HepG2 (cell line): ENCODE measurements at regions not wholly inside any gene's neighbourhood (a gene's known extent, or its start where the extent isn't known, plus 50 kb on each side); places are given as distances from the start of the nearest gene placed in this dataset.

Experiments used
- FOXM1 ChIP-seq: sonication (generic); formaldehyde crosslinking; IDR thresholded peaks from 2 replicates; pipeline ENCODE4 v1.5.0; 2020; ENCODE audit warnings: missing genetic modification reagents
- HHEX ChIP-seq: IDR thresholded peaks from 2 replicates; pipeline ENCODE4 v1.6.1; 2016; ENCODE audit warnings: control low read depth
- HMG20A ChIP-seq: IDR thresholded peaks from 2 replicates; pipeline ENCODE4 v1.6.1; 2016; ENCODE audit warnings: borderline replicate concordance
- KLF11 ChIP-seq: IDR thresholded peaks from 2 replicates; pipeline ENCODE4 v1.6.1; 2016; ENCODE audit warnings: missing compliant biosample characterization
- MIER2 ChIP-seq: IDR thresholded peaks from 2 replicates; pipeline ENCODE4 v1.6.1; 2016; ENCODE audit warnings: missing biosample characterization, missing genetic modification reagents
- NCOA1 ChIP-seq: sonication (generic); formaldehyde crosslinking; IDR thresholded peaks from 2 replicates; pipeline ENCODE4 v1.9.0; 2021; ENCODE audit warnings: missing genetic modification reagents
- PHF21A ChIP-seq: sonication (generic); formaldehyde crosslinking; IDR thresholded peaks from 2 replicates; pipeline ENCODE4 v1.5.0; 2020; ENCODE audit warnings: mild to moderate bottlenecking, missing genetic modification reagents
- POGZ ChIP-seq: sonication (generic); formaldehyde crosslinking; IDR thresholded peaks from 2 replicates; pipeline ENCODE4 v1.4.0; 2020; ENCODE audit warnings: mild to moderate bottlenecking, missing genetic modification reagents
- RFX5 ChIP-seq: IDR thresholded peaks from 2 replicates; pipeline ENCODE4 v1.6.1; 2011; ENCODE audit warnings: low read depth, low read length, improper control_type of control experiment
- SALL1 ChIP-seq: sonication (generic); formaldehyde crosslinking; IDR thresholded peaks from 2 replicates; pipeline ENCODE4 v1.8.0; 2022; ENCODE audit warnings: mild to moderate bottlenecking, missing genetic modification reagents
- SP1 ChIP-seq, 2 experiments: fragments of 450-650 bp in 1 of 2; sonication (generic) in 1 of 2; formaldehyde crosslinking in 1 of 2; IDR thresholded peaks; 2 replicates each; pipeline versions ENCODE4 v1.4.0 to v1.6.1; 2016 to 2020; ENCODE audit warnings: missing genetic modification reagents in 1 of 2
- ZBTB3 ChIP-seq: sonication (generic); formaldehyde crosslinking; IDR thresholded peaks from 2 replicates; pipeline ENCODE4 v1.4.0; 2020; ENCODE audit warnings: low read depth, mild to moderate bottlenecking, moderate library complexity, missing genetic modification reagents, borderline replicate concordance
- ZBTB7A ChIP-seq: sonication (generic); formaldehyde crosslinking; IDR thresholded peaks from 2 replicates; pipeline ENCODE4 v1.8.0; 2022; ENCODE audit warnings: mild to moderate bottlenecking, missing genetic modification reagents
- ZNF430 ChIP-seq: sonication (generic); formaldehyde crosslinking; IDR thresholded peaks from 2 replicates; pipeline ENCODE4 v1.9.0; 2021; ENCODE audit warnings: mild to moderate bottlenecking, missing genetic modification reagents
- TF ChIP-seq, protein P1 (sequence below): sonication (generic); formaldehyde crosslinking; IDR thresholded peaks from 2 replicates; pipeline ENCODE4 v1.9.0; 2021; ENCODE audit warnings: missing genetic modification reagents, borderline replicate concordance
- TF ChIP-seq, protein P2 (sequence below): IDR thresholded peaks from 2 replicates; pipeline ENCODE4 v1.6.1; 2016
- TF ChIP-seq, protein P3 (sequence below): sonication (generic); formaldehyde crosslinking; IDR thresholded peaks from 2 replicates; pipeline ENCODE4 v1.5.0; 2020; ENCODE audit warnings: missing genetic modification reagents, mild to moderate bottlenecking, borderline replicate concordance
- TF ChIP-seq, protein P4 (sequence below): conservative IDR thresholded peaks from 2 replicates; pipeline ENCODE4 v1.6.1; 2018; ENCODE audit warnings: missing genetic modification reagents
- TF ChIP-seq, protein P5 (sequence below): sonication (generic); formaldehyde crosslinking; IDR thresholded peaks from 2 replicates; pipeline ENCODE4 v1.4.0; 2020; ENCODE audit warnings: missing genetic modification reagents
- TF ChIP-seq, protein P6 (sequence below): sonication (generic); formaldehyde crosslinking; IDR thresholded peaks from 2 replicates; pipeline ENCODE4 v1.8.0; 2022; ENCODE audit warnings: mild to moderate bottlenecking, missing genetic modification reagents, moderate library complexity
- TF ChIP-seq, protein P7 (sequence below): sonication (generic); formaldehyde crosslinking; IDR thresholded peaks from 2 replicates; pipeline ENCODE4 v1.5.0; 2020; ENCODE audit warnings: missing genetic modification reagents

DNA sequence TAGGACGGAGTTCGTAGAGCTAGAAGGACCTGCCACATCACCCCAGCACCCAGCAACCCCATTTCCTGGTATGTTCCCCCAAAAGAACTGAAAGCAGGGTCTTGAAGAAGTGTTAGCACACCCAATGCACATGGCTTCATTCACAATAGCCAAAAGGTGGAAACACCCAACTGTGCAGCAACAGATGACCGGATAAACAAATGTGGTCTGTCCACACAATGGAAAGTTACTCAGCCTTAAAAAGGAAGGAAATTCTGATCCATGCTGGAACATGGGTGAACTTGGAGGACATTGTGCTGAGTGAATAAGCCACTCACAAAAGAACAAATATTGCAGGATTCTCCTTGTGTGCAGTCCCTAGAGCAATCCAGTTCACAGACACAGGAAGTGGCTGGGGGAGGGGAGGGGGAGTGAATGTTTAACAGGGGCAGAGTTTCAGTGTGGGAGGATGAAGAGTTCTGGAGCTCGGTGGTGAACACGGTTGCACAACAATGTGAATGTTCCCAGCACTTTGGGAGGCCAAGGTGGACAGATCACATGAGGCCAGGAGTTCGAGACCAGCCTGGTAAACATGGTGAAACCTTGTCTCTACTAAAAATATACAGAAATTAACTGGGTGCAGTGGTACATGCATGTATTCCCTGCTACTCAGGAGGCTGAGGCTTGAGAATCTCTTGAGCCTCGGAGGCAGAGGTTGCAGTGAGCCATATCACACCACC, 157.5 kb downstream of the NUP210 start (continued):
- TF ChIP-seq, protein P1, sequence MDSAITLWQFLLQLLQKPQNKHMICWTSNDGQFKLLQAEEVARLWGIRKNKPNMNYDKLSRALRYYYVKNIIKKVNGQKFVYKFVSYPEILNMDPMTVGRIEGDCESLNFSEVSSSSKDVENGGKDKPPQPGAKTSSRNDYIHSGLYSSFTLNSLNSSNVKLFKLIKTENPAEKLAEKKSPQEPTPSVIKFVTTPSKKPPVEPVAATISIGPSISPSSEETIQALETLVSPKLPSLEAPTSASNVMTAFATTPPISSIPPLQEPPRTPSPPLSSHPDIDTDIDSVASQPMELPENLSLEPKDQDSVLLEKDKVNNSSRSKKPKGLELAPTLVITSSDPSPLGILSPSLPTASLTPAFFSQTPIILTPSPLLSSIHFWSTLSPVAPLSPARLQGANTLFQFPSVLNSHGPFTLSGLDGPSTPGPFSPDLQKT (CRISPR knock-in tag), result no peak
- TF ChIP-seq KLF11 (peak; percentile 65; the same call in 1 of the 2 replicates), RFX5 (peak; percentile 91), SALL1 (CRISPR knock-in tag) (peak; percentile 96), ZBTB3 (CRISPR knock-in tag) (peak; percentile 86; the same call in 1 of the 2 replicates), POGZ (CRISPR knock-in tag) (peak; percentile 97), HMG20A (CRISPR knock-in tag) (peak; percentile 89), PHF21A (CRISPR knock-in tag) (peak; percentile 98), NCOA1 (peak; percentile 61; the same call in 1 of the 2 replicates), SP1 (IDR thresholded peaks at IDR 0.05) (no peak), SP1 (CRISPR knock-in tag; IDR thresholded peaks at IDR 0.05) (0 out of 2 replicates have a peak, but pooled peaks have one; percentile 47), FOXM1 (no peak), HHEX (CRISPR knock-in tag) (peak; percentile 86), MIER2 (CRISPR knock-in tag) (peak; percentile 76; the same call in 1 of the 2 replicates), ZBTB7A (CRISPR knock-in tag) (no peak), ZNF430 (CRISPR knock-in tag) (peak; percentile 91)
- TF ChIP-seq, protein P2, sequence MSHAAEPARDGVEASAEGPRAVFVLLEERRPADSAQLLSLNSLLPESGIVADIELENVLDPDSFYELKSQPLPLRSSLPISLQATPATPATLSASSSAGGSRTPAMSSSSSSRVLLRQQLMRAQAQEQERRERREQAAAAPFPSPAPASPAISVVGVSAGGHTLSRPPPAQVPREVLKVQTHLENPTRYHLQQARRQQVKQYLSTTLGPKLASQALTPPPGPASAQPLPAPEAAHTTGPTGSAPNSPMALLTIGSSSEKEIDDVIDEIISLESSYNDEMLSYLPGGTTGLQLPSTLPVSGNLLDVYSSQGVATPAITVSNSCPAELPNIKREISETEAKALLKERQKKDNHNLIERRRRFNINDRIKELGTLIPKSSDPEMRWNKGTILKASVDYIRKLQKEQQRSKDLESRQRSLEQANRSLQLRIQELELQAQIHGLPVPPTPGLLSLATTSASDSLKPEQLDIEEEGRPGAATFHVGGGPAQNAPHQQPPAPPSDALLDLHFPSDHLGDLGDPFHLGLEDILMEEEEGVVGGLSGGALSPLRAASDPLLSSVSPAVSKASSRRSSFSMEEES, result peak; percentile 77
- TF ChIP-seq, protein P3, sequence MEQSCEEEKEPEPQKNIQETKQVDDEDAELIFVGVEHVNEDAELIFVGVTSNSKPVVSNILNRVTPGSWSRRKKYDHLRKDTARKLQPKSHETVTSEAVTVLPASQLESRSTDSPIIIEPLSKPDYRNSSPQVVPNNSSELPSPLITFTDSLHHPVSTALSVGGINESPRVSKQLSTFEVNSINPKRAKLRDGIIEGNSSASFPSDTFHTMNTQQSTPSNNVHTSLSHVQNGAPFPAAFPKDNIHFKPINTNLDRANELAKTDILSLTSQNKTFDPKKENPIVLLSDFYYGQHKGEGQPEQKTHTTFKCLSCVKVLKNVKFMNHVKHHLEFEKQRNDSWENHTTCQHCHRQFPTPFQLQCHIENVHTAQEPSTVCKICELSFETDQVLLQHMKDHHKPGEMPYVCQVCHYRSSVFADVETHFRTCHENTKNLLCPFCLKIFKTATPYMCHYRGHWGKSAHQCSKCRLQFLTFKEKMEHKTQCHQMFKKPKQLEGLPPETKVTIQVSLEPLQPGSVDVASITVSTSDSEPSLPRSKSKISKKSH (CRISPR knock-in tag), result no peak
- TF ChIP-seq, protein P4, sequence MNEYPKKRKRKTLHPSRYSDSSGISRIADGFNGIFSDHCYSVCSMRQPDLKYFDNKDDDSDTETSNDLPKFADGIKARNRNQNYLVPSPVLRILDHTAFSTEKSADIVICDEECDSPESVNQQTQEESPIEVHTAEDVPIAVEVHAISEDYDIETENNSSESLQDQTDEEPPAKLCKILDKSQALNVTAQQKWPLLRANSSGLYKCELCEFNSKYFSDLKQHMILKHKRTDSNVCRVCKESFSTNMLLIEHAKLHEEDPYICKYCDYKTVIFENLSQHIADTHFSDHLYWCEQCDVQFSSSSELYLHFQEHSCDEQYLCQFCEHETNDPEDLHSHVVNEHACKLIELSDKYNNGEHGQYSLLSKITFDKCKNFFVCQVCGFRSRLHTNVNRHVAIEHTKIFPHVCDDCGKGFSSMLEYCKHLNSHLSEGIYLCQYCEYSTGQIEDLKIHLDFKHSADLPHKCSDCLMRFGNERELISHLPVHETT, result peak; percentile 87
- TF ChIP-seq, protein P5, sequence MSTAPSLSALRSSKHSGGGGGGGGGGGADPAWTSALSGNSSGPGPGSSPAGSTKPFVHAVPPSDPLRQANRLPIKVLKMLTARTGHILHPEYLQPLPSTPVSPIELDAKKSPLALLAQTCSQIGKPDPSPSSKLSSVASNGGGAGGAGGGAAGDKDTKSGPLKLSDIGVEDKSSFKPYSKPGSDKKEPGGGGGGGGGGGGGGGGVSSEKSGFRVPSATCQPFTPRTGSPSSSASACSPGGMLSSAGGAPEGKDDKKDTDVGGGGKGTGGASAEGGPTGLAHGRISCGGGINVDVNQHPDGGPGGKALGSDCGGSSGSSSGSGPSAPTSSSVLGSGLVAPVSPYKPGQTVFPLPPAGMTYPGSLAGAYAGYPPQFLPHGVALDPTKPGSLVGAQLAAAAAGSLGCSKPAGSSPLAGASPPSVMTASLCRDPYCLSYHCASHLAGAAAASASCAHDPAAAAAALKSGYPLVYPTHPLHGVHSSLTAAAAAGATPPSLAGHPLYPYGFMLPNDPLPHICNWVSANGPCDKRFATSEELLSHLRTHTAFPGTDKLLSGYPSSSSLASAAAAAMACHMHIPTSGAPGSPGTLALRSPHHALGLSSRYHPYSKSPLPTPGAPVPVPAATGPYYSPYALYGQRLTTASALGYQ (CRISPR knock-in tag), result 0 out of 2 replicates have a peak, but pooled peaks have one; percentile 66
- TF ChIP-seq, protein P6, sequence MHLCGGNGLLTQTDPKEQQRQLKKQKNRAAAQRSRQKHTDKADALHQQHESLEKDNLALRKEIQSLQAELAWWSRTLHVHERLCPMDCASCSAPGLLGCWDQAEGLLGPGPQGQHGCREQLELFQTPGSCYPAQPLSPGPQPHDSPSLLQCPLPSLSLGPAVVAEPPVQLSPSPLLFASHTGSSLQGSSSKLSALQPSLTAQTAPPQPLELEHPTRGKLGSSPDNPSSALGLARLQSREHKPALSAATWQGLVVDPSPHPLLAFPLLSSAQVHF, result no peak
- TF ChIP-seq, protein P7, sequence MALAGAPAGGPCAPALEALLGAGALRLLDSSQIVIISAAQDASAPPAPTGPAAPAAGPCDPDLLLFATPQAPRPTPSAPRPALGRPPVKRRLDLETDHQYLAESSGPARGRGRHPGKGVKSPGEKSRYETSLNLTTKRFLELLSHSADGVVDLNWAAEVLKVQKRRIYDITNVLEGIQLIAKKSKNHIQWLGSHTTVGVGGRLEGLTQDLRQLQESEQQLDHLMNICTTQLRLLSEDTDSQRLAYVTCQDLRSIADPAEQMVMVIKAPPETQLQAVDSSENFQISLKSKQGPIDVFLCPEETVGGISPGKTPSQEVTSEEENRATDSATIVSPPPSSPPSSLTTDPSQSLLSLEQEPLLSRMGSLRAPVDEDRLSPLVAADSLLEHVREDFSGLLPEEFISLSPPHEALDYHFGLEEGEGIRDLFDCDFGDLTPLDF (CRISPR knock-in tag), result no peak
